IMR-90 (cell line): ENCODE measurements at regions not wholly inside any gene's neighbourhood (a gene's known extent, or its start where the extent isn't known, plus 50 kb on each side); places are given as distances from the start of the nearest gene placed in this dataset.

Experiments used
- ATAC-seq: fragments of 200-7000 bp; cut with Tn5 transposase; 2 replicates; pipeline ENCODE4 v1.9.1; 2020; ENCODE audit warnings: low read depth, mild to moderate bottlenecking, moderate library complexity
- BruUV-seq: library from RNA; stranded (reverse); fragments of 400-500 nt; replicated peaks from 2 replicates; lab custom pipeline; 2021; lab: Mats Ljungman, UMichigan
- CTCF ChIA-PET: fragments of 300-600 bp; formaldehyde crosslinking; extraction: SDS; loops from one replicate; lab custom pipeline; 2021; ENCODE audit warnings: antibody characterized with exemption; lab: Yijun Ruan, JAX
- POLR2A ChIA-PET: fragments of 300-600 bp; sonication (Branson Sonifier 250); formaldehyde crosslinking; loops from one replicate; lab custom pipeline; 2022; ENCODE audit warnings: antibody characterized with exemption; ENCODE audit not compliant: unreplicated experiment; lab: Charles Lee
- DNase-seq: peaks from one replicate; pipeline ENCODE4 v3.0.0; 2013
- H2AFZ ChIP-seq: replicated peaks from 2 replicates; pipeline ENCODE3; 2013; ENCODE audit warnings: low read length, mild to moderate bottlenecking; ENCODE audit not compliant: poor library complexity
- H2AK5ac ChIP-seq: 2 replicates; pipeline ENCODE4 v1.6.1; 2013; ENCODE audit warnings: low read depth, low read length, inconsistent platforms
- H2AK9ac ChIP-seq: replicated peaks from 2 replicates; pipeline ENCODE3; 2013; ENCODE audit warnings: mild to moderate bottlenecking, low read depth, low read length, moderate library complexity; ENCODE audit not compliant: poor library complexity
- H2BK120ac ChIP-seq: 2 replicates; pipeline ENCODE4 v1.6.1; 2013; ENCODE audit warnings: low read depth, low read length, inconsistent platforms
- H2BK15ac ChIP-seq: 3 replicates; pipeline ENCODE4 v1.6.1; 2013; ENCODE audit warnings: low read depth, low read length, inconsistent platforms
- H2BK20ac ChIP-seq: 2 replicates; pipeline ENCODE4 v1.6.1; 2013; ENCODE audit warnings: low read depth, mild to moderate bottlenecking, inconsistent platforms, low read length, moderate library complexity
- H2BK5ac ChIP-seq: 2 replicates; pipeline ENCODE4 v1.6.1; 2013; ENCODE audit warnings: mild to moderate bottlenecking, low read depth, low read length, inconsistent platforms; ENCODE audit not compliant: poor library complexity, severe bottlenecking
- H3K14ac ChIP-seq: replicated peaks from 2 replicates; pipeline ENCODE4 v1.6.1; 2013; ENCODE audit warnings: low read depth, low read length, inconsistent platforms
- H3K18ac ChIP-seq: 2 replicates; pipeline ENCODE4 v1.6.1; 2013; ENCODE audit warnings: low read depth, low read length, control low read depth
- H3K23ac ChIP-seq: 2 replicates; pipeline ENCODE4 v1.6.1; 2013; ENCODE audit warnings: low read depth, low read length, inconsistent platforms
- H3K27ac ChIP-seq: 2 replicates; pipeline ENCODE4 v1.5.1; 2013; ENCODE audit warnings: mild to moderate bottlenecking, control low read depth, low read length; ENCODE audit not compliant: insufficient read depth
- H3K27me3 ChIP-seq: 2 replicates; pipeline ENCODE4 v1.6.1; 2013; ENCODE audit warnings: low read length; ENCODE audit not compliant: control insufficient read depth, insufficient read depth
- H3K36me3 ChIP-seq: 2 replicates; pipeline ENCODE4 v1.6.1; 2013; ENCODE audit warnings: low read length, mixed read lengths; ENCODE audit not compliant: control insufficient read depth, insufficient read depth
- H3K4ac ChIP-seq: 2 replicates; pipeline ENCODE4 v1.6.1; 2013; ENCODE audit warnings: low read depth, low read length, inconsistent platforms
- H3K4me1 ChIP-seq: 2 replicates; pipeline ENCODE4 v1.6.1; 2013; ENCODE audit warnings: low read length, mixed read lengths; ENCODE audit not compliant: control insufficient read depth, insufficient read depth
- H3K4me2 ChIP-seq: 2 replicates; pipeline ENCODE4 v1.6.1; 2013; ENCODE audit warnings: low read depth, mild to moderate bottlenecking, control low read depth, low read length, moderate library complexity
- H3K4me3 ChIP-seq: 2 replicates; pipeline ENCODE4 v1.5.1; 2013; ENCODE audit warnings: low read depth, mild to moderate bottlenecking, control low read depth, low read length, moderate library complexity; ENCODE audit not compliant: insufficient read depth
- H3K56ac ChIP-seq: 2 replicates; pipeline ENCODE4 v1.6.1; 2013; ENCODE audit warnings: low read length, inconsistent platforms; ENCODE audit not compliant: insufficient read depth; ENCODE audit errors: extremely low read depth
- H3K79me1 ChIP-seq, 2 experiments: 2 replicates each; pipeline ENCODE4 v1.6.1; 2013; ENCODE audit warnings: low read length in 2 of 2, inconsistent platforms in 1 of 2, low read depth in 1 of 2
- H3K9ac ChIP-seq: 2 replicates; pipeline ENCODE4 v1.6.1; 2013; ENCODE audit warnings: low read depth, low read length, control low read depth
- H3K9me1 ChIP-seq: 2 replicates; pipeline ENCODE4 v1.6.1; 2013; ENCODE audit warnings: low read length, inconsistent platforms; ENCODE audit not compliant: insufficient read depth
- H3K9me3 ChIP-seq: 2 replicates; pipeline ENCODE4 v1.6.1; 2013; ENCODE audit warnings: low read length; ENCODE audit not compliant: control insufficient read depth, insufficient read depth
- H4K20me1 ChIP-seq: 2 replicates; pipeline ENCODE4 v1.6.1; 2013; ENCODE audit warnings: low read length, inconsistent platforms; ENCODE audit not compliant: insufficient read depth
- H4K5ac ChIP-seq: 2 replicates; pipeline ENCODE4 v1.6.1; 2013; ENCODE audit warnings: mild to moderate bottlenecking, low read depth, low read length, control low read depth
- H4K8ac ChIP-seq, 2 experiments: 2 replicates each; pipeline ENCODE4 v1.6.1; 2013; ENCODE audit warnings: low read depth in 2 of 2, low read length in 2 of 2, control low read depth in 1 of 2, inconsistent platforms in 1 of 2
- H4K91ac ChIP-seq: 2 replicates; pipeline ENCODE4 v1.6.1; 2013; ENCODE audit warnings: low read depth, low read length, inconsistent platforms; ENCODE audit not compliant: insufficient read depth
- BHLHE40 ChIP-seq: fragments of 150-350 bp; IDR thresholded peaks from 2 replicates; pipeline ENCODE4 v1.6.1; 2016; ENCODE audit warnings: mild to moderate bottlenecking, low read depth, low read length
- CEBPB ChIP-seq: IDR thresholded peaks from 2 replicates; pipeline ENCODE4 v1.6.1; 2012; ENCODE audit warnings: low read depth, low read length, improper control_type of control experiment
- CTCF ChIP-seq: conservative IDR thresholded peaks from 2 replicates; pipeline ENCODE4 v1.5.1; 2012; ENCODE audit warnings: mild to moderate bottlenecking, low read depth, low read length, improper control_type of control experiment
- FOS ChIP-seq: fragments of 150-350 bp; IDR thresholded peaks from 2 replicates; pipeline ENCODE4 v1.6.1; 2016; ENCODE audit warnings: low read depth, low read length
- MAFK ChIP-seq: IDR thresholded peaks from 2 replicates; pipeline ENCODE4 v1.6.1; 2012; ENCODE audit warnings: low read depth, low read length, improper control_type of control experiment
- MAZ ChIP-seq: IDR thresholded peaks from 2 replicates; pipeline ENCODE4 v1.6.1; 2012; ENCODE audit warnings: low read depth, mild to moderate bottlenecking, low read length, improper control_type of control experiment, moderate library complexity, borderline replicate concordance
- MXI1 ChIP-seq: IDR thresholded peaks from 2 replicates; pipeline ENCODE4 v1.6.1; 2012; ENCODE audit warnings: low read depth, mild to moderate bottlenecking, low read length, moderate library complexity, borderline replicate concordance
- NFE2L2 ChIP-seq: fragments of 150-350 bp; IDR thresholded peaks from 2 replicates; pipeline ENCODE4 v1.6.1; 2016; ENCODE audit warnings: low read depth, mild to moderate bottlenecking, low read length
- POLR2A ChIP-seq: IDR thresholded peaks from 2 replicates; pipeline ENCODE4 v1.6.1; 2012; ENCODE audit warnings: mild to moderate bottlenecking, low read depth, low read length
- RAD21 ChIP-seq: IDR thresholded peaks from 2 replicates; pipeline ENCODE4 v1.6.1; 2012; ENCODE audit warnings: low read length, improper control_type of control experiment
- RCOR1 ChIP-seq: IDR thresholded peaks from 2 replicates; pipeline ENCODE4 v1.6.1; 2012; ENCODE audit warnings: mild to moderate bottlenecking, low read length, improper control_type of control experiment; ENCODE audit not compliant: insufficient replicate concordance
- RFX5 ChIP-seq: IDR thresholded peaks from 2 replicates; pipeline ENCODE4 v1.8.0; 2012; ENCODE audit warnings: low read depth, mild to moderate bottlenecking, low read length, moderate library complexity
- SMC3 ChIP-seq: fragments of 150-350 bp; IDR thresholded peaks from 2 replicates; pipeline ENCODE4 v1.6.1; 2016; ENCODE audit warnings: low read depth, mild to moderate bottlenecking, antibody characterized with exemption, low read length, moderate library complexity
- WGBS, 2 experiments: methylation state at CpG; one replicate each; pipeline versions ENCODE4 v1.1.5 to v1.1.7; 2013; ENCODE audit warnings: missing lambda C conversion rate in 2 of 2; ENCODE audit not compliant: insufficient read length in 1 of 2; ENCODE audit errors: extremely low coverage in 2 of 2; 5-methylcytosine and 5-hydroxymethylcytosine counted together
- dilution Hi-C: fragments of 300-500 bp; cut with HindIII; formaldehyde crosslinking; loops from one replicate; pipeline ENCODE4 v1.14.3; 2018; ENCODE audit warnings: low sequenced_read_pairs; ENCODE audit not compliant: unreplicated experiment
- in situ Hi-C: fragments of 300-500 bp; cut with MboI; formaldehyde crosslinking; loops from 3 replicates; pipeline ENCODE4 v1.14.3; 2019; ENCODE audit warnings: low sequenced_read_pairs, inconsistent platforms, mixed read lengths
- intact Hi-C: fragments of 100-400 bp; cut with micrococcal nuclease; formaldehyde crosslinking; loops from 2 replicates; pipeline ENCODE4 v1.10.0; 2022
- TF ChIP-seq, protein P1 (sequence below): fragments of 150-350 bp; IDR thresholded peaks from 2 replicates; pipeline ENCODE4 v1.6.1; 2016; ENCODE audit warnings: low read depth, mild to moderate bottlenecking, low read length, moderate library complexity, borderline replicate concordance
- TF ChIP-seq, protein P2 (sequence below): fragments of 150-350 bp; IDR thresholded peaks from 2 replicates; pipeline ENCODE4 v1.6.1; 2017; ENCODE audit warnings: mild to moderate bottlenecking, antibody characterized with exemption, low read length, low read depth

DNA sequence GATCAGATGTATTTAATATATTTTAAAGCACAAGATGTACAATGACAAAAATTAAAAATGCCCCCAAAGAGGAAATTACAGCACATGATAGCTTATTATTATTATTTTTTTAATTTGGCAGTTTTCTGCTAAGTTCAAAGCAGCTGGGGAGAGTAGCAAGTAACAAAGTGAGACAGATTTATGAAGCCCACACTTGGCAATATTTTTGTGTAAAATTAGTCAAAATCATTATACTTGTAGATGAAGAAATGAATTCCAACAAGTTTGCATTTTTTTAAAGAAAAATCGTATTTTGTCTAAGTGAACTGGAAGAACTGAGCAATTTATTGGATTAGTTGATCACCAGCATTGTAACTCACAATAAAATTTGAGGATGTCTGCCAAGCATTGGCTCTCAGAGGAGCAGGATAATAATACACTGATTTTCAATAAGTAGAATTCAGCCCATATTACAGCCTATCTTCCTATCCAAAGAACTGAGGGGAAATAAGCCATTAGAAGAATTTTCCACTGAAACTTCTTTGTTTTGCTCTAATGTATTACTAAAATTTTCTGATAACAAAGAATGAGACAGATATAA lies 215.6 kb downstream of the MAP2K6 start:
- no peak overlapping the region for H3K4me2 ChIP-seq
- H2AK9ac ChIP-seq = no peak overlapping the region
- in situ Hi-C loops = no loop called here
- no peak overlapping the region for H2BK20ac ChIP-seq
- no peak overlapping the region for H3K23ac ChIP-seq
- H3K56ac ChIP-seq = no peak overlapping the region
- no peak overlapping the region for H2BK120ac ChIP-seq
- H3K14ac ChIP-seq = no peak overlapping the region
- no peak overlapping the region for H3K4me3 ChIP-seq
- no peak overlapping the region for H2AFZ ChIP-seq
- H3K36me3 ChIP-seq = no peaks in the 10 kb centered on the region
- DNase-seq (no peak), ATAC-seq (no peak)
- H3K79me1 ChIP-seq = no peaks in the 10 kb centered on the region
- H3K9me1 ChIP-seq = no peaks in the 10 kb centered on the region
- H4K8ac ChIP-seq = no peak overlapping the region
- WGBS, 2 experiments = no CpG with 5 or more reads among the region's 1 CpG
- no TSS peak for BruUV-seq
- no peak overlapping the region for H2BK15ac ChIP-seq
- H2BK5ac ChIP-seq = no peak overlapping the region
- no peak overlapping the region for H4K5ac ChIP-seq
- ChIA-PET CTCF (no interaction called here), POLR2A (no interaction called here)
- H3K9me3 ChIP-seq = no peaks in the 10 kb centered on the region
- H4K91ac ChIP-seq = no peak overlapping the region
- no peak overlapping the region for H3K18ac ChIP-seq
- H3K4ac ChIP-seq = no peak overlapping the region
- TF ChIP-seq RCOR1 (no peak), POLR2A (no peak), BHLHE40 (no peak), SMC3 (no peak), MXI1 (no peak), RFX5 (no peak), CTCF (no peak), CEBPB (no peak), RAD21 (no peak), MAZ (no peak), NFE2L2 (no peak), FOS (no peak), MAFK (no peak)
- TF ChIP-seq, protein P1, sequence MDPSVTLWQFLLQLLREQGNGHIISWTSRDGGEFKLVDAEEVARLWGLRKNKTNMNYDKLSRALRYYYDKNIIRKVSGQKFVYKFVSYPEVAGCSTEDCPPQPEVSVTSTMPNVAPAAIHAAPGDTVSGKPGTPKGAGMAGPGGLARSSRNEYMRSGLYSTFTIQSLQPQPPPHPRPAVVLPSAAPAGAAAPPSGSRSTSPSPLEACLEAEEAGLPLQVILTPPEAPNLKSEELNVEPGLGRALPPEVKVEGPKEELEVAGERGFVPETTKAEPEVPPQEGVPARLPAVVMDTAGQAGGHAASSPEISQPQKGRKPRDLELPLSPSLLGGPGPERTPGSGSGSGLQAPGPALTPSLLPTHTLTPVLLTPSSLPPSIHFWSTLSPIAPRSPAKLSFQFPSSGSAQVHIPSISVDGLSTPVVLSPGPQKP = no peak
- TF ChIP-seq, protein P2, sequence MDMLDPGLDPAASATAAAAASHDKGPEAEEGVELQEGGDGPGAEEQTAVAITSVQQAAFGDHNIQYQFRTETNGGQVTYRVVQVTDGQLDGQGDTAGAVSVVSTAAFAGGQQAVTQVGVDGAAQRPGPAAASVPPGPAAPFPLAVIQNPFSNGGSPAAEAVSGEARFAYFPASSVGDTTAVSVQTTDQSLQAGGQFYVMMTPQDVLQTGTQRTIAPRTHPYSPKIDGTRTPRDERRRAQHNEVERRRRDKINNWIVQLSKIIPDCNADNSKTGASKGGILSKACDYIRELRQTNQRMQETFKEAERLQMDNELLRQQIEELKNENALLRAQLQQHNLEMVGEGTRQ = no peak
- no peak overlapping the region for H3K27ac ChIP-seq
- dilution Hi-C loops = loop anchor here (10.0 kb wide), 1 partner anchor 215 kb away; no protein-coding TSS in a partner anchor
- intact Hi-C loops = no loop called here
- H4K20me1 ChIP-seq = no peaks in the 10 kb centered on the region
- no peak overlapping the region for H2AK5ac ChIP-seq
- no peak overlapping the region for H3K9ac ChIP-seq
- no peaks in the 10 kb centered on the region for H3K27me3 ChIP-seq
- no peaks in the 10 kb centered on the region for H3K4me1 ChIP-seq
